ENCODE measurements at regions not wholly inside any gene's neighbourhood (a gene's known extent, or its start where the extent isn't known, plus 50 kb on each side); places are given as distances from the start of the nearest gene placed in this dataset.

- H3T11ph ChIP-seq (ENCODE audit: low read length), result no peak overlapping the region
- no peak overlapping the region for H3K4ac ChIP-seq (ENCODE audit: low read depth, low read length)
- H3K27me3 Mint-ChIP-seq (ENCODE audit: low read depth), result peaks cover 1% of the 10 kb centered on the region; the same call in 1 of the 2 replicates
- no peak overlapping the region for H3K27ac ChIP-seq (ENCODE audit: insufficient read length, low read depth, low read length)
- no peaks in the 10 kb centered on the region for H3K27me3 ChIP-seq (ENCODE audit: insufficient read depth, low read length)
- H4K20me1 ChIP-seq (ENCODE audit: control insufficient read depth, insufficient read depth, insufficient read length), result no peaks in the 10 kb centered on the region
- H3K4me3 Mint-ChIP-seq, result no peak overlapping the region; a peak in 1 of 5 replicates
- H3K23me2 ChIP-seq (ENCODE audit: insufficient read length, low read depth, low read length, poor library complexity, severe bottlenecking), result no peaks in the 10 kb centered on the region
- TF ChIP-seq CTCF (conservative IDR thresholded peaks at IDR 0.05), result no peak
- H2AFZ ChIP-seq (ENCODE audit: low read length), result no peak overlapping the region
- H2AK5ac ChIP-seq (ENCODE audit: insufficient read length, low read length), result no peak overlapping the region
- H2BK5ac ChIP-seq (ENCODE audit: insufficient read length, low read length), result no peak overlapping the region
- H3K79me1 ChIP-seq (ENCODE audit: insufficient read depth, low read depth, low read length, poor library complexity, severe bottlenecking), result no peaks in the 10 kb centered on the region
- H2BK15ac ChIP-seq (ENCODE audit: low read depth, low read length), result no peak overlapping the region
- no peaks in the 10 kb centered on the region for H3K4me1 ChIP-seq (ENCODE audit: insufficient read depth, low read length)
- H2BK12ac ChIP-seq (ENCODE audit: insufficient read length, low read depth, low read length), result no peak overlapping the region
- no CpG with 5 or more reads among the region's 7 CpGs for WGBS (ENCODE audit: extremely low coverage, insufficient read length, low lambda C conversion rate)
- no peak overlapping the region for H2BK120ac ChIP-seq (ENCODE audit: low read depth, low read length, poor library complexity, severe bottlenecking)
- no peak overlapping the region for H3K4me2 ChIP-seq (ENCODE audit: insufficient read depth, insufficient read length, low read length)
- peak; percentile 20 for DNase-seq
- H3K9me3 Mint-ChIP-seq, result peaks cover 3 to 7% of the 10 kb centered on the region in 2 experiments; a peak in 3 of 5 replicates
- H3K9me3 ChIP-seq (ENCODE audit: control insufficient read depth, low read depth, low read length), result no peaks in the 10 kb centered on the region
- no peaks in the 10 kb centered on the region; a peak in 1 of 7 replicates for H3K36me3 Mint-ChIP-seq (ENCODE audit: insufficient read depth in 1 of 3, low read depth in 3 of 3)
- H3K27ac Mint-ChIP-seq, result no peak overlapping the region
- H3K14ac ChIP-seq (ENCODE audit: insufficient read depth, low read length), result no peak overlapping the region
- peaks cover 7 to 20% of the 10 kb centered on the region in 2 experiments for H3K4me1 Mint-ChIP-seq
- no peak overlapping the region for H3K56ac ChIP-seq (ENCODE audit: insufficient read length, low read depth, low read length)
- H2BK20ac ChIP-seq (ENCODE audit: low read depth, low read length, poor library complexity, severe bottlenecking), result no peak overlapping the region
- H3K23ac ChIP-seq (ENCODE audit: insufficient read length, low read depth, low read length), result no peak overlapping the region
- no peak overlapping the region for H3K9ac ChIP-seq (ENCODE audit: extremely low read depth, insufficient read length, low read length)
- no peak overlapping the region for H3K18ac ChIP-seq (ENCODE audit: insufficient read length, low read depth, low read length)
- H4K8ac ChIP-seq (replicated peaks; ENCODE audit: insufficient read length, low read depth, low read length), result no peak overlapping the region
- no peak overlapping the region for H4K5ac ChIP-seq (ENCODE audit: insufficient read length, low read depth, low read length)
- no peaks in the 10 kb centered on the region for H3K79me2 ChIP-seq (ENCODE audit: insufficient read depth, low read length)
- H4K91ac ChIP-seq (ENCODE audit: insufficient read length, low read depth, low read length), result no peak overlapping the region
Observed at GRCh38 chr5:102018279-102018678, 277.8 kb downstream of the SLCO4C1 start.

All from H9 (cell line).